Left lung (tissue), 4 donors: ENCODE measurements at regions not wholly inside any gene's neighbourhood (a gene's known extent, or its start where the extent isn't known, plus 50 kb on each side); places are given as distances from the start of the nearest gene placed in this dataset.
"Not testable (repeated sequence)": the region's sequence is repeated elsewhere in the genome, so short reads cannot be mapped to it uniquely, and the experiment has no call there.

Experiments used
- ATAC-seq: fragments of 200-7000 bp; cut with Tn5 transposase; one replicate; pipeline ENCODE4 v1.9.1; 2020; ENCODE audit warnings: moderate library complexity
- DNase-seq, 4 donors: peaks; one replicate each; pipeline ENCODE4 v3.0.0-alpha.2; 2013 to 2020
- H3K27ac ChIP-seq, 2 donors: fragments of 200-600 bp; sonication (generic) in 1 of 2; one replicate each; pipeline versions ENCODE4 v1.5.0 to v1.8.0; 2020 to 2021
- H3K27me3 ChIP-seq, 2 donors: fragments of 200-600 bp; sonication (generic) in 1 of 2; one replicate each; pipeline versions ENCODE4 v1.5.0 to v1.8.0; 2020 to 2021
- H3K36me3 ChIP-seq, 2 donors: fragments of 200-600 bp; sonication (generic) in 1 of 2; one replicate each; pipeline versions ENCODE4 v1.5.0 to v1.8.0; 2020 to 2021
- H3K4me1 ChIP-seq, 2 donors: fragments of 200-600 bp; one replicate each; pipeline ENCODE4 v1.8.0; 2021
- H3K4me3 ChIP-seq, 2 donors: fragments of 200-600 bp; sonication (generic) in 1 of 2; one replicate each; pipeline versions ENCODE4 v1.5.0 to v1.8.0; 2020 to 2021; ENCODE audit warnings: mild to moderate bottlenecking in 1 of 2
- H3K9me3 ChIP-seq, 2 donors: fragments of 200-600 bp; sonication (generic) in 1 of 2; one replicate each; pipeline versions ENCODE4 v1.5.0 to v1.8.0; 2020 to 2021
- intact Hi-C, 2 donors: fragments of 100-400 bp; cut with DNase I; formaldehyde crosslinking; loops; one replicate each; pipeline versions ENCODE4 v1.11.2 to v1.14.2; 2022
- TF ChIP-seq, protein P1 (sequence below), 2 donors: fragments of 200-600 bp; sonication (generic) in 1 of 2; IDR thresholded peaks; one replicate each; pipeline versions ENCODE4 v1.5.0 to v1.8.0; 2021; ENCODE audit warnings: antibody characterized with exemption in 2 of 2
- donor health status: DM: no; HTN: yes; CAD: no.
- donor health status: DM: no; HTN: no; CAD: no.

GRCh38 chr3:158026236-158026635, 80.0 kb downstream of the SHOX2 start:
- no peaks in the 10 kb centered on the region for H3K27me3 ChIP-seq
- intact Hi-C loops, result no loop called here
- H3K4me1 ChIP-seq, result no peaks in the 10 kb centered on the region
- no peaks in the 10 kb centered on the region for H3K36me3 ChIP-seq
- H3K27ac ChIP-seq, result no peak overlapping the region
- ATAC-seq, result no peak
- TF ChIP-seq, protein P1, sequence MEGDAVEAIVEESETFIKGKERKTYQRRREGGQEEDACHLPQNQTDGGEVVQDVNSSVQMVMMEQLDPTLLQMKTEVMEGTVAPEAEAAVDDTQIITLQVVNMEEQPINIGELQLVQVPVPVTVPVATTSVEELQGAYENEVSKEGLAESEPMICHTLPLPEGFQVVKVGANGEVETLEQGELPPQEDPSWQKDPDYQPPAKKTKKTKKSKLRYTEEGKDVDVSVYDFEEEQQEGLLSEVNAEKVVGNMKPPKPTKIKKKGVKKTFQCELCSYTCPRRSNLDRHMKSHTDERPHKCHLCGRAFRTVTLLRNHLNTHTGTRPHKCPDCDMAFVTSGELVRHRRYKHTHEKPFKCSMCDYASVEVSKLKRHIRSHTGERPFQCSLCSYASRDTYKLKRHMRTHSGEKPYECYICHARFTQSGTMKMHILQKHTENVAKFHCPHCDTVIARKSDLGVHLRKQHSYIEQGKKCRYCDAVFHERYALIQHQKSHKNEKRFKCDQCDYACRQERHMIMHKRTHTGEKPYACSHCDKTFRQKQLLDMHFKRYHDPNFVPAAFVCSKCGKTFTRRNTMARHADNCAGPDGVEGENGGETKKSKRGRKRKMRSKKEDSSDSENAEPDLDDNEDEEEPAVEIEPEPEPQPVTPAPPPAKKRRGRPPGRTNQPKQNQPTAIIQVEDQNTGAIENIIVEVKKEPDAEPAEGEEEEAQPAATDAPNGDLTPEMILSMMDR (IDR thresholded peaks at IDR 0.05), result no peak
- H3K4me3 ChIP-seq, result no peak overlapping the region
- no peak for DNase-seq
- peaks cover 0 to 2% of the 10 kb centered on the region in 2 donors for H3K9me3 ChIP-seq

DNA sequence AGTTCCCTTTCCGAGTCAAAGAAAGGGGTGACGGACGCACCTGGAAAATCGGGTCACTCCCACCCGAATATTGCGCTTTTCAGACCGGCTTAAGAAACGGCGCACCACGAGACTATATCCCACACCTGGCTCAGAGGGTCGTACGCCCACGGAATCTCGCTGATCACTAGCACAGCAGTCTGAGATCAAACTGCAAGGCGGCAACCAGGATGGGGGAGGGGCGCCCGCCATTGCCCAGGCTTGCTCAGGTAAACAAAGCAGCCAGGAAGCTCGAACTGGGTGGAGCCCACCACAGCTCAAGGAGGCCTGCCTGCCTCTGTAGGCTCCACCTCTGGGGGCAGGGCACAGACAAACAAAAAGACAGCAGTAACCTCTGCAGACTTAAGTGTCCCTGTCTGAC, 86.3 kb downstream of the SHOX2 start:
- DNase-seq, intact Hi-C loops, H3K36me3 ChIP-seq, H3K4me1 ChIP-seq, H3K27me3 ChIP-seq, H3K4me3 ChIP-seq, ATAC-seq, H3K27ac ChIP-seq: not testable (repeated sequence)
- peaks cover 0 to 20% of the 10 kb centered on the region in 2 donors for H3K9me3 ChIP-seq

GRCh38 chr3:158018462-158018861, 87.8 kb downstream of the SHOX2 start:
- no peaks in the 10 kb centered on the region for H3K4me1 ChIP-seq
- intact Hi-C loops, result no loop called here
- H3K27ac ChIP-seq, result no peak overlapping the region
- H3K4me3 ChIP-seq, result no peak overlapping the region
- ATAC-seq (no peak), DNase-seq (no peak)
- H3K9me3 ChIP-seq, result peaks cover 0 to 20% of the 10 kb centered on the region in 2 donors
- H3K27me3 ChIP-seq, result no peaks in the 10 kb centered on the region
- no peaks in the 10 kb centered on the region for H3K36me3 ChIP-seq
- TF ChIP-seq, protein P1 (IDR thresholded peaks at IDR 0.05), result no peak

- Histone ChIP-seq H3K27ac (no peak overlapping the region), H3K4me3 (no peak overlapping the region), H3K27me3 (no peaks in the 10 kb centered on the region), H3K4me1 (no peaks in the 10 kb centered on the region), H3K9me3 (peaks cover 0 to 31% of the 10 kb centered on the region in 2 donors), H3K36me3 (no peaks in the 10 kb centered on the region)
- TF ChIP-seq, protein P1 (IDR thresholded peaks at IDR 0.05), result no peak
- ATAC-seq (no peak), DNase-seq (no peak)
- intact Hi-C loops, result no loop called here
Measured at GRCh38 chr3:158012901-158013300, 93.3 kb downstream of the SHOX2 start.

- H3K4me1 ChIP-seq, result no peaks in the 10 kb centered on the region
- no peak for DNase-seq
- no peak overlapping the region for H3K27ac ChIP-seq
- peaks cover 0 to 24% of the 10 kb centered on the region in 2 donors for H3K9me3 ChIP-seq
- TF ChIP-seq, protein P1 (IDR thresholded peaks at IDR 0.05), result no peak
- no peak for ATAC-seq
- intact Hi-C loops, result no loop called here
- H3K36me3 ChIP-seq, result no peaks in the 10 kb centered on the region
- no peaks in the 10 kb centered on the region for H3K27me3 ChIP-seq
- no peak overlapping the region for H3K4me3 ChIP-seq
Measured at GRCh38 chr3:158005391-158006100, 100.7 kb downstream of the SHOX2 start.

- TF ChIP-seq, protein P1 (IDR thresholded peaks at IDR 0.05), result no peak
- Histone ChIP-seq H3K27me3 (no peaks in the 10 kb centered on the region), H3K4me1 (no peaks in the 10 kb centered on the region), H3K27ac (no peak overlapping the region), H3K9me3 (peaks cover 0 to 35% of the 10 kb centered on the region in 2 donors), H3K4me3 (no peak overlapping the region), H3K36me3 (no peaks in the 10 kb centered on the region)
- ATAC-seq (no peak), DNase-seq (no peak)
- intact Hi-C loops, result no loop called here
Measured at GRCh38 chr3:157999246-157999645, 107.0 kb downstream of the SHOX2 start.
